ENCODE measurements at regions not wholly inside any gene's neighbourhood (a gene's known extent, or its start where the extent isn't known, plus 50 kb on each side); places are given as distances from the start of the nearest gene placed in this dataset.
"Not testable (repeated sequence)": the region's sequence is repeated elsewhere in the genome, so short reads cannot be mapped to it uniquely, and the experiment has no call there.

DNA sequence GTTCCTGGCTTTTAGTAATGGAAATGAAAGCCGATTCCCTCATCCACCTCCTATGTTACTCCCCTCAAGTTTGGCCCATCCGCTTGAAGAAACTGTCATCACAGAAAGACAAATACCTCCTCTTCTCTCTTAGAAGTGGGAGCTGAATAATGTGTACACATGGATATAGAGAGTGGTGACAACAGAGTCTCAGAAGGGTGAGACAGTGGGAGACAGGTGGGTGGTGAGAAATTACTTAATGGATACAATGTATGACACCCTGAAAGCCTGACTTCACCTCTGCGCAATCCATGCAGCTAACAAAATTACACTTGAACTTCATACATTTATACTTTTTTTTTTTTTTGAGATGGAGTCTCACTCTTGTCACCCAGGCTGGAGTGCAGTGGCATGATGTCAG is 217.5 kb downstream of the SKIDA1 start:
- in situ Hi-C loops (cut with HindIII; ENCODE audit: low pct_ligation_motif_present, low pct_unique_long_range_greater_than_20kb, low sequenced_read_pairs): no loop called here
- DNase-seq: no peak

DNA sequence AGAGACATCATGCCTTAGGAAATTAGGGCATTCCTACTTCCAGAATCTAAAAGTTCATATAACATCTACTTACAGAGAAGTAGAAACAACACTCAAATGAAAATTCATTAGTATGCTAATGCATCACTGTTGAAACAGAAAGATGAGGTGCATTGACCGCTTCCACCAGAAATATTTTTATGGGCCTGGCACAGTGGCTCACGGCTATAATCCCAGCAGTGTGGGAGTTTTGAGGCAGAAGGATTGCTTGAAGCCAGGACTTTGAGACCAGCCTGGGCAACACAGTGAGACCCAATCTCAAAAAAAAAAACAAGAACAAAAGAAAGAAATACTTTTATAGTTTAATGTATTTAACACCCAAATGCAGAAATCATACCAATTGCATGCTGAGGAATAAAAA is 220.9 kb downstream of the SKIDA1 start:
- in situ Hi-C loops (cut with HindIII; ENCODE audit: low pct_ligation_motif_present, low pct_unique_long_range_greater_than_20kb, low sequenced_read_pairs): no loop called here
- DNase-seq: no peak

DNA sequence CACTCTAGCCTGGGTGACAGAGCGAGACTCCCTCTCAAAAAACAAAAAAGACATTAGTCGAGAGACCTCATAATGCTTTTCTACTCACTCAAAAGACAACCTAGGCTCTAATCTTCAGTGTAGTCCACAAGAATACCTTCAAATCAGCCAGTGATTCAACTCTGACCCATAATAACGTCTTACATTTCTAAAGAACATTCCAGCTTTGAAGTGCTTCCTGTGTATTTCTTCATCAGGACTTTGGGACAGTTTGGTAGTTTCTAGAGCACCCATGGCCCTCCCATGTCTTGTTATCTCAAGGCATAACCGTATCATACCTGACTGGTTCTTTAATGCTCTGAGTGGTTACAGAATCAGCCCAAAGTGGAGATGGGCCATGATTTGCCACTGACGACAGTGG is 221.3 kb downstream of the SKIDA1 start:
- no peak for DNase-seq
- in situ Hi-C loops (cut with HindIII; ENCODE audit: low pct_ligation_motif_present, low pct_unique_long_range_greater_than_20kb, low sequenced_read_pairs): no loop called here

DNA sequence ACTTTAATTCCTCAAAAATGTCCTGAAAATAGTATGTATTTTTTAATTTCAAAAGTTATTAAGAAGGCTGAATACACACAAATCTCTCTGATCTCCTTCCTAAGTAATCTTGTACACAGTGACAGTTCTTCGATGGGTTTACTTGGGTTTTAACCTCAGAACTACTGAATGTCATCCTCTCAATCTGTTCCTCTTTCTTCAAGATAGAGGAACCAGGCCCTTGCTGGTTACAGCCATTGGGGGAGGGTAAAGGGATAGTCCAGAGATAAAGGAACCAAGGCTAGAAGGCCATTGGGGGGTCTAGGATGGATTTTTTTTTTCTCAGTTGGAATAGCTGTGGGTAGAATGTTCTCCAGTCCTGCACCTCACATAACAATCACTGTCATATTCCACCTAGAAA is 224.9 kb downstream of the SKIDA1 start:
- in situ Hi-C loops (cut with HindIII; ENCODE audit: low pct_ligation_motif_present, low pct_unique_long_range_greater_than_20kb, low sequenced_read_pairs): no loop called here
- no peak for DNase-seq

DNA sequence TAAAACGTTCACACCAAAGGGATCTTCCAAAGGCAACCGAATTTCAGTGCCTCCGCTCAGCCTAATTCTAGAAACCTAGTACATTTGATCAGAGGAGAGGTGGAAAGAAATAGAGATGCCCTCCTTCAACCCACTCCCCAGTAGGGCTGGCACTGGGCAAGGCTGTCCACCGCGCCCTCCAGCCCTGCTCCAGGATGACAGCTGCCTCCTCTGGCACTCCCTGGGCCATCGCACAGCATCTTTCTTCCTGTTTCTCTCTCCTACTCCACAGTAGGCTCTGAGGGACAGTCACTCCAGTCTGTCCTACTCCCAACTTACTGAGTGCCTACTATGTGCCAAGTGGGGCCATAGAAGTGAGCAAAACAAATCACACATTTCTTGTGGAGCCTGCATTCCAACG is 226.2 kb downstream of the SKIDA1 start:
- DNase-seq: no peak
- in situ Hi-C loops (cut with HindIII; ENCODE audit: low pct_ligation_motif_present, low pct_unique_long_range_greater_than_20kb, low sequenced_read_pairs): no loop called here

DNA sequence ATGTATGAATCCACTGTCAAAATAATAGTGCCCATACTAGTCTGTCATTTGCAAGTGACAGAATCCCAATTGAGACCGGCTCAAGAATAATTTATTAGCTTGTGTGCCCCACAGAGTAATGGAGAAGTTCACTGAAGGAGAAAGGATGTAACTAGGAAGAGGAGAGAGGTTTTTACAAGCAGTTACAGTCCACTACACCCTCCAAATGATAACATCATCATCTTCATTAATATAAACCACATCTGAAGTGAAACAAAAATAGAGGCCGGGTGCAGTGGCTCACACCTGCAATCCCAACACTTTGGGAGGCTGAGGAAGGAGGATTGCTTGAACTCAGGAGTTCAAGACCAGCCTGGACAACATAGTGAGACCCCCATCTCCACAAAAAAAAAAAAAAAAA is 226.8 kb downstream of the SKIDA1 start:
- DNase-seq: no peak
- in situ Hi-C loops (cut with HindIII; ENCODE audit: low pct_ligation_motif_present, low pct_unique_long_range_greater_than_20kb, low sequenced_read_pairs): no loop called here

DNA sequence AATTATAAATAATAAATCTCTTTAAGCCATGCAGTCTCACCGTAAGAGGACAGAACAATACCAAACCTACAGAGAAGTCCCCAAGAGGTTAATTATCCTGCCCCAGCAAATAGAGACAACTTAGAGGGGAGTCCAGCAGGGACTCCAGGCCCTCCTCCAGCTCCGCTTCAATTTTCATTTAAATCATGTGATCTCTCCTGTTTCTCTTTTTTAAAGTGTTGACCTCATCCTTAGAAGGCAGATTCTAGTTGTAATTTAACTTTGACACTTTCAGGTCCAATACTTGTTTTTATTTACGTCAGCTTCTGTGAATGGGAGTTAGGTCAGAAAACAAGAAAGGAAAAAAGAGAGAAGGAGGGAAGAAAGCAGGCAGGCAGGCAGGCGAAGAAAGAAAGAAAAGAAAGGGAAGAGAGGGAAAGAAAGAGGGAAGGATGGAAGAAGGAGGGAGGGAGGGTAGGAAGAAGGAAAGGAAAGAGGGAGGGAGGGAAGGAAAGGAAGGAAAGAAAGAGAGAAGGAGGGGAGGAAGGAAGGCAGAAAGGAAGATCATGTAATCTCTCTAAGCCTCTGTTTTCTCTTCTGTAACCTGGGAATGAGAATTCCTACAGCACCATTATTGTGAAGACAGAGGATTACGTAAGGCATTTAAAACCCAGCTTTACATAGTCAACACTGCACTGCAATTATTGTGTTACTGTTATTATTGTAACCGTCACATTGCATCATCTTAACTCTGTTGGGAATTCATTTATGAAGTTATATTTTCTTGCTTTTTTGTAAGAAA is 227.7 kb downstream of the SKIDA1 start:
- in situ Hi-C loops (cut with HindIII; ENCODE audit: low pct_ligation_motif_present, low pct_unique_long_range_greater_than_20kb, low sequenced_read_pairs): no loop called here
- DNase-seq: peak; percentile 51

DNA sequence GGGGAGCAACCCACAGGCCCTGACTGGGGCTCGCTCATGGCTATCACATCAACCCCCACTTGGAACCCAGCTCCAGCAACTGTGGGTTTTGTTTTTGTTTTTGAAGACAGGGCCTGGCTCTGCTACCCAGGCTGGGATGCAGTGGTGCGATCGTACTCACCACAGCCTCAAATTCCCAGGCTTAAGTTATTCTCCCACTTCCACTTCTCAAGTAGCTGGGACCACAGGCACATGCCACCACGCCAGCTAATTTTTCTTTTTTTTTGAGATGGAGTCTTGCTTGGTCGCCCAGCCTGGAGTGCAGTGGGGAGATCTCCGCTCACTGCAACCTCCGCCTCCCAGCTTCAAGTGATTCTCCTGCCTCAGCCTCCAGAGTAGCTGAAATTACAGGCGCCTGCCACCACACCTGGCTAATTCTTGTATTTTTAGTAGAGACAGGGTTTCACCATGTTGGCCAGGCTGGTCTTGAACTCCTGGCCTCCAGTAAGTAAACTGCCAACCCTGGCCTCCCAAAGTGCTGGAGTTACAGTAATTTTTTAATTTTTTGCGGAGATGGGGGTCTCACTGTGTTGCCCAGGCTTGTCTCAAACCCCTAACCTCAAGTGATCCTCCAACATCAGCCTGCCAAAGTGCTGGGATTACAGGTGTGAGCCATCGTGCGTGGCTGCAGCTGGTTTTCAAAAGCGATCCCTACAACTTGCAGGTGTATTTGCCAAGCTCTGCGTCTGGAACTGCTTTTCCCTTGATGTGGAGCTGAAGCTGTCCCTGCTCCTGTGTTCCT is 228.7 kb downstream of the SKIDA1 start:
- DNase-seq: no peak
- in situ Hi-C loops (cut with HindIII; ENCODE audit: low pct_ligation_motif_present, low pct_unique_long_range_greater_than_20kb, low sequenced_read_pairs): no loop called here

DNA sequence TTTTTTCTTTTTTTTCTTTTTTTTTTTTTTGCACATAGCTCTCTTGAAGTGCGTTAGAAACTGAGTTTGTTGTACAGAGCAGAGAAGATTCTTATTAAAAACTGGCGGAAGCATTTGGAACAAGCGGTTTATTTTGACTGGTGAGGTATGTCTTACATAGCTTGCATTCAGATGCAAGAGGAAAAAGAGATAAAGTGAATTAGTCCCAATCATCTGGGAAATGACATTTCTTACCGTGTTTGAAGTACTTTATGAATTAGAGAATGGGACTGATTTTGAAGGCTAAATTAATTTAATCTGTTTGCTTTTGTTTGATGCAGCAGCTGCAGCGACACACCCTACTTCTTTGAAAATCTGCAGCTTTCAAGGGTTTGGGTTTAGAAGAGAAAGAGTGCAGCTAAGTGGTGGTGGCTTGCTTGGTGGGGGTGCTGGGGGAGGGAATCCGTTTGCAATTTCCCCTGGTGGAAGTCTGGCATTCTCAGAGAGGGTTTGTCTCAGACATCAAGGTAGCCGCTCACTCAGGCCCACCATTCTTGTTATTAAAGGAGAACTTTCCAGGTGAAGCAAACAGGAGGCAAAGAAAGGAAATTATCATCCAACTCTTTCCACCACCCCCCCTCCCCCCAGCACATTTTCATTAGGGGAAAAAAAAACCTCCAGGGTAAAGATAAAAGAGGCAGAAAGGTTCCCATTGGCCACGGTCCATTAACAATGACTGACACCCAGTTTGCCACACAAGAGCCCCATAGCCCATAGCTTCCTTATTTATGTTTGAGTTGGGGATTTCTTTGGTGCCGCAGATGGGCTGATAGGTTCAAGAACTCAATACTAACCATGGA is 231.7 kb downstream of the SKIDA1 start:
- in situ Hi-C loops (cut with HindIII; ENCODE audit: low pct_ligation_motif_present, low pct_unique_long_range_greater_than_20kb, low sequenced_read_pairs): no loop called here
- DNase-seq: no peak

DNA sequence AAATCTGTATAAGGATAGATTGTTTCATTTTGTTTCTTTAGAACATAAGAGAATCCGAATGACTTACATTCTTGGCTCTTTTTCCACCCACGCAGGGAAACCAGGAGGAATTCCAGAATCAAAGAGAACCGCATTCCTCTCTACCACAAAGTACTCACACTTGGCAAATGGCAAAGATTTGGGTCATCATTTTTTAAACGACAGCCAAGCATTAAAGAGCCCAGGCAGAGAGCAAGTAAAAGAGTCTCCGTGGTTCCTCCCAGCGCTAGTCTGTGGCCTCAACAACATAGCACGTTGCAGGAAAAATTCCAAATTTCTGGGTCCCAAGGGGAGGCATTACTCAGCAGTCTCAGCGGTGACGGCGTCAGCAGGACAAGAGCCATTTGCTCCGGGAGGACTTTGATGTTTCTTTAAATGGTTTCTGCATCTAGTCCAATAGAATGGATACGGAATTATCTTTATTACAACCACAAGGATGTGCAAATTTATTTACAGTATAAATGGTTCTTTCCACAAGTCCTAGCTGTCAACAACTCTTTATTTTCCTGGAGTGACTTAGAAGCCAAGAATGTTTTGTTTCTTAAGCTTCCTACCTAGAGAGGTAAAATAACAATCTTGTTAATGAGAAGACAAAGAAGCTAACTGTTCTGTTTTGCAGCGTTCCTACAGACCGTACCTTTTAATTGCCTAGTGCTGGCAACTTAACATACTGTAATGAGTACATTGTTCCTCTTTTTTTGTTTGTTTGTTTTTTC is 232.5 kb downstream of the SKIDA1 start:
- DNase-seq: peak; percentile 98
- in situ Hi-C loops (cut with HindIII; ENCODE audit: low pct_ligation_motif_present, low pct_unique_long_range_greater_than_20kb, low sequenced_read_pairs): no loop called here

DNA sequence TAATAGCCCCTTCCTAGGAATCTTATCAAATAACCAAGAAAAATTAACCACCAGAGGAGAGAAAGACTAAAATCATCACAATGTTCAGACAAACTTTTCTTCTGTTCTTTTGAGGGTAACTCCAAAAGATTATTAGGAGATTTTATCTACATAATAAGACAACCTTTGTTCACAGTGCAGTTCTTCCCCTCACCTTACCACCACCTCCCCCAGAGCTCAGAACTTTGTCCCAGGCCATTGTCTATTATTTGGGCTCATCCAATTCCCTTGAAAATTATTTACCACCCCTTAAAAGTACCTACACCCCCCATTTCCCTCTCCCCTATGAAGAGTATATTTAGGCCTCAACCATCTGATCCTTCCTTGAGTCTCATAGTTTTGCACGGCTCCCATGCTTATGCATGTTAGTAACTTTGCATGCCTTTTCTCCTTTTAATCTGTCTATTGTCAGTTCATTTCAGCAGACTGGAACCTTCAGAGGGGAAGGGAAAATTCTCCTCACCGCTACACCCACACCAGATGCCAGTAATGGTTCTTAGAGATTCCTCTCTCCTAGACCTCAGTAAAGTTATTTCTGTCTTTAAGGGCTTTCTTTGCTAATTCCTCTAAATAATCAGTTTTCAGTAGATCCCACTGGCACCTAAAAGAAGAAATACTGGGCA is 234.9 kb downstream of the SKIDA1 start:
- in situ Hi-C loops (cut with HindIII; ENCODE audit: low pct_ligation_motif_present, low pct_unique_long_range_greater_than_20kb, low sequenced_read_pairs): no loop called here
- DNase-seq: no peak

DNA sequence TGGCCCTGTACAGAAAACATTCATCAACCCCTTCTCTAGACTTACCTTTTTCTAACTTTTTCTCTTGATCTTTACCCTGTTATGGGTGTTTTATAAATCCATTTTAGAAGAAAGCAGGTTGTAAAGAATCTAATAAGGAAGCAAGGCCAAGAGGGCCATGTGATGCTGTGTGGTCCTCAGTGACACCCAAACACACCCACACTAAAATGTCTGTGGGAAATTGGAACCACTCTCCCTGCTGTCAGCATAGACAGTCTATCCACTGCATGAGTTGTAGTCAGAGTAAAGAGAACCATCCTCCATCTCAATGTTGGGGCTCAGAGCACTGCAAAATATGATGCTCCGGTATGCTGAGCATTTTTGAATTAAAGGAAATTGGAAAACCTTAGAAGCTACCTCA is 235.5 kb downstream of the SKIDA1 start:
- in situ Hi-C loops (cut with HindIII; ENCODE audit: low pct_ligation_motif_present, low pct_unique_long_range_greater_than_20kb, low sequenced_read_pairs): no loop called here
- no peak for DNase-seq

DNA sequence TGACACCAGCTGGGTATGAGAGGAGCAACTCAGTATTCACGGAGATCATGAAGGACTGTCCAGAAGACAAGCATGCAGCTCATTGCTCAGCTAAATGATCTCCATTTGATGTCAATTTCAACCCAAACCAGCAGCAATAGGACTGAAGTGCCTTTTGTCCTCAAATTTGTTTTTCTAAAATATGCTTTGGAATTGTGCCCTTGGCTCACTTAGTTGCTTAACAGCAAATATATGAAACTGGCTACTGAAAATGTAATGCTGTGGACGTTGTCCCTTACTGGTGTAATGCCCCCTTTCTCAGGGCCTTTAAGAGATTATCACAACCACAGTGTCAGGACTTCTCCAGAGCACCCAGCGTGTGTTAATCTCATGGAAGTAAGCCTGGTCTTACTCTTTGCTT is 236.2 kb downstream of the SKIDA1 start:
- DNase-seq: no peak
- in situ Hi-C loops (cut with HindIII; ENCODE audit: low pct_ligation_motif_present, low pct_unique_long_range_greater_than_20kb, low sequenced_read_pairs): no loop called here

DNA sequence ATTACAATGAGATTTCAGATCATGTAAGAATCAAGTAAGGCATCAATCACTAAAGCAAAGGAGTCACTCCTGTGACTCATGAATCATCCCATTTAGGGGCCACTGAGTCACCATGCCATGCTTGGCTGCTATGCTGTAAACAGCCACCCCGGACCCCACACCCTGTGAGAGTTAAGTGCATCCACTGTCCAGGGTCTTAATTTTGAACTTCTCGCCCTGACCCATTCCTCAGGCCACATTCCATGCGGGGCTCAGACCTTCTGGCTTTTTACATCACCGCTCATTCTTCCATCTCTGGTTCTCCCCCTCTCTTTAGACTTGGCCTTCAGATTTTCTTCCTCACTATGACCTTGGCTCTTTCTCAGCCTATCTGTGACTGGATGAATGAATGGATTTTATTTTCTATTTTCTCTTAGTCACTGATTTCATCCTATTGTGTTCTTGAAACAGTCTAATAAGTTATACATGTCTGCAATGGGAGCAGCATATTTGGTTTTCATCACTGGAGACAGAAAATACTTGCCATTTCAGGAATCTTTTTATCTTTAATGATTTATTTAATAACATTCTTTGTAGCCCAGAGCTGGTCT is 239.6 kb downstream of the SKIDA1 start:
- DNase-seq: peak; percentile 93
- in situ Hi-C loops (cut with HindIII; ENCODE audit: low pct_ligation_motif_present, low pct_unique_long_range_greater_than_20kb, low sequenced_read_pairs): no loop called here

DNA sequence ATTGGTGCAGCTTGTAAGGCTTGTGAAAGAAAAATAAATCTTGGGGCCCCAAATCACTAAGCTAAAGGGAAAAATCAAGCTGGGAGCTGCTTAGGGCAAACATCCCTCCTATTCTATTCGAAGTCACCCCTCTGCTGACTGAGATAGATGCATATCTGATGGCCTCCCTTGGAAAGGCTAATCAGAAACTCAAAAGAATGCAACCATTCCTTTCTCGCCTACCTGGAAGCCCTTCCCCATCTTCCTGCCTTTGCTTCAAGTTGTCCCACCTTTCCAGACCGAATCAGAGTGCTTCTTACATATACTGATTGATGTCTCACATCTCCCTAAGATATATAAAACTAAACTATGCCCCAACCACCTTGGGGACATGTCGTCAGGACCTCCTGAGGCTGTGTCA is 240.3 kb downstream of the SKIDA1 start:
- peak; percentile 19 for DNase-seq
- in situ Hi-C loops (cut with HindIII; ENCODE audit: low pct_ligation_motif_present, low pct_unique_long_range_greater_than_20kb, low sequenced_read_pairs): no loop called here

DNA sequence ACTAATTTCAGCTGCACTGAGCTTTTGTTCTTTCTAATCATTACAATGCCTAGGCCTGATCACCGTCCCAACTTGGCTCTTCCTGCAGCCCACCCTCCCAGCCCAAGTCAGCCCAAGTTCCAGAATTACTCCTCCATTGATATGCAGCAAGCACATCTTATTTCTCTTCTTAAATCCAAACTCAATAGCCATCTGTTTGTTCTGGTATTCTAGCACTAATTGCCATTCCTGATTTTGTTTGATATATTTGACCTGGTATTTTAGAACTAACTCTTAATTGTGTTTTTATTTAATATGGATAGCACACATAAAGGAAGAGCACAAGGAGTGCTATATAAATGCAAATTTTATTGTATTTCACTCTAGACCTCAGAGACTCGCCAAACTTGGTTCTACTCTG is 241.2 kb downstream of the SKIDA1 start:
- DNase-seq: no peak
- in situ Hi-C loops (cut with HindIII; ENCODE audit: low pct_ligation_motif_present, low pct_unique_long_range_greater_than_20kb, low sequenced_read_pairs): no loop called here

DNA sequence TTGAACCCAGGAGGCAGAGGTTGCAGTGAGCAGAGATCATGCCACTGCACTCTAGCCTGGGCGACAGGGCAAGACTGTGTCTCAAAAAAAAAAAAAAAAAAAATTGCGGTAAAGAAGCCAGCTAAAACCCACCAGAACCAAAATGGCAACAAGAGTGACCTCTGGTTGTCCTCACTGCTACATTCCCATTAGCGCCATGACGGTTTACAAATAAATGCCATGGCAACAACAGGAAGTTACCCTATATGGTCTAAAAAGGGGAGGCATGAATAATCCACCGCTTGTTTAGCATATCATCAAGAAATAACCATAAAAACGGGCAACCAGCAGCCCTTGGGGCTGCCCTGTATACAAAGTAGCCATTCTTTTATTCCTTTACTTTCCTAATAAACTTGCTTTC is 242.4 kb downstream of the SKIDA1 start:
- DNase-seq; in situ Hi-C loops (cut with HindIII; ENCODE audit: low pct_ligation_motif_present, low pct_unique_long_range_greater_than_20kb, low sequenced_read_pairs): not testable (repeated sequence)

All from ACHN (cell line).